Trophoblast cell (in vitro differentiated cells and primary cell): ENCODE measurements at regions not wholly inside any gene's neighbourhood (a gene's known extent, or its start where the extent isn't known, plus 50 kb on each side); places are given as distances from the start of the nearest gene placed in this dataset.
"Not testable (repeated sequence)": the region's sequence is repeated elsewhere in the genome, so short reads cannot be mapped to it uniquely, and the experiment has no call there.

ENCODE experiments used
- DNase-seq, 2 donors: peaks; one replicate each; pipeline ENCODE4 v3.0.0-alpha.2; 2016
- H2AFZ ChIP-seq: 2 replicates; pipeline ENCODE4 v1.6.1; 2013; ENCODE audit warnings: low read length, moderate library complexity, mild to moderate bottlenecking; ENCODE audit not compliant: insufficient read depth, poor library complexity
- H2AK5ac ChIP-seq: 2 replicates; pipeline ENCODE4 v1.6.1; 2013; ENCODE audit warnings: mild to moderate bottlenecking, low read length
- H2BK120ac ChIP-seq: 2 replicates; pipeline ENCODE4 v1.6.1; 2013; ENCODE audit warnings: low read length, mild to moderate bottlenecking, moderate library complexity; ENCODE audit not compliant: insufficient read depth, poor library complexity
- H2BK12ac ChIP-seq: 2 replicates; pipeline ENCODE4 v1.6.1; 2013; ENCODE audit warnings: mild to moderate bottlenecking, low read length, moderate library complexity
- H2BK5ac ChIP-seq: 2 replicates; pipeline ENCODE4 v1.6.1; 2013; ENCODE audit warnings: low read length, low read depth, moderate library complexity, mild to moderate bottlenecking; ENCODE audit not compliant: poor library complexity
- H3K14ac ChIP-seq: 2 replicates; pipeline ENCODE4 v1.6.1; 2013; ENCODE audit warnings: mild to moderate bottlenecking, low read length
- H3K18ac ChIP-seq: 2 replicates; pipeline ENCODE4 v1.6.1; 2013; ENCODE audit warnings: mild to moderate bottlenecking, low read length
- H3K23ac ChIP-seq: 2 replicates; pipeline ENCODE4 v1.6.1; 2013; ENCODE audit warnings: low read length
- H3K27ac ChIP-seq: 2 replicates; pipeline ENCODE4 v1.5.1; 2013; ENCODE audit warnings: low read depth, mild to moderate bottlenecking, inconsistent platforms, low read length, moderate library complexity
- H3K27me3 ChIP-seq: 2 replicates; pipeline ENCODE4 v1.6.1; 2013; ENCODE audit warnings: inconsistent platforms, mild to moderate bottlenecking, low read length, moderate library complexity; ENCODE audit not compliant: insufficient read depth
- H3K36me3 ChIP-seq, 2 experiments: 1 replicate in 1 of 2; 2 replicates in 1 of 2; pipeline ENCODE4 v1.6.1; 2013; ENCODE audit warnings: low read length in 2 of 2, mild to moderate bottlenecking in 2 of 2, moderate library complexity in 1 of 2; ENCODE audit not compliant: insufficient read depth in 2 of 2, control insufficient read depth in 1 of 2
- H3K4ac ChIP-seq: 2 replicates; pipeline ENCODE4 v1.6.1; 2013; ENCODE audit warnings: low read depth, mild to moderate bottlenecking, low read length, moderate library complexity
- H3K4me1 ChIP-seq, 2 experiments: 1 replicate in 1 of 2; 2 replicates in 1 of 2; pipeline ENCODE4 v1.6.1; 2013; ENCODE audit warnings: low read length in 2 of 2, mild to moderate bottlenecking in 2 of 2, moderate library complexity in 1 of 2; ENCODE audit not compliant: insufficient read depth in 2 of 2, control insufficient read depth in 1 of 2
- H3K4me2 ChIP-seq: 2 replicates; pipeline ENCODE4 v1.6.1; 2013; ENCODE audit warnings: inconsistent platforms, mild to moderate bottlenecking, low read length, moderate library complexity
- H3K4me3 ChIP-seq: 2 replicates; pipeline ENCODE4 v1.5.1; 2013; ENCODE audit warnings: mild to moderate bottlenecking, low read depth, low read length, inconsistent platforms
- H3K79me1 ChIP-seq: one replicate; pipeline ENCODE4 v1.6.1; 2013; ENCODE audit warnings: low read length
- H3K79me2 ChIP-seq: 2 replicates; pipeline ENCODE4 v1.6.1; 2013; ENCODE audit warnings: low read length, mild to moderate bottlenecking; ENCODE audit not compliant: control insufficient read depth, insufficient read depth, poor library complexity
- H3K9ac ChIP-seq: 2 replicates; pipeline ENCODE4 v1.6.1; 2013; ENCODE audit warnings: mild to moderate bottlenecking, low read length
- H3K9me3 ChIP-seq: 2 replicates; pipeline ENCODE4 v1.6.1; 2013; ENCODE audit warnings: low read depth, mild to moderate bottlenecking, control low read depth, inconsistent platforms, low read length; ENCODE audit not compliant: insufficient read depth
- H4K12ac ChIP-seq: 2 replicates; pipeline ENCODE4 v1.6.1; 2013; ENCODE audit warnings: low read depth, mild to moderate bottlenecking, low read length, moderate library complexity
- H4K8ac ChIP-seq: 2 replicates; pipeline ENCODE4 v1.6.1; 2013; ENCODE audit warnings: low read depth, mild to moderate bottlenecking, low read length, moderate library complexity
- H4K91ac ChIP-seq: one replicate; pipeline ENCODE4 v1.6.1; 2013; ENCODE audit warnings: low read depth, mild to moderate bottlenecking, low read length, moderate library complexity
- WGBS: extraction: QIAGEN DNeasy Blood & Tissue Kit; methylation state at CpG from one replicate; pipeline ENCODE4 v1.1.7; 2013; ENCODE audit warnings: missing lambda C conversion rate; ENCODE audit not compliant: insufficient read length, insufficient coverage; ENCODE audit errors: extremely low coverage; 5-methylcytosine and 5-hydroxymethylcytosine counted together

DNA sequence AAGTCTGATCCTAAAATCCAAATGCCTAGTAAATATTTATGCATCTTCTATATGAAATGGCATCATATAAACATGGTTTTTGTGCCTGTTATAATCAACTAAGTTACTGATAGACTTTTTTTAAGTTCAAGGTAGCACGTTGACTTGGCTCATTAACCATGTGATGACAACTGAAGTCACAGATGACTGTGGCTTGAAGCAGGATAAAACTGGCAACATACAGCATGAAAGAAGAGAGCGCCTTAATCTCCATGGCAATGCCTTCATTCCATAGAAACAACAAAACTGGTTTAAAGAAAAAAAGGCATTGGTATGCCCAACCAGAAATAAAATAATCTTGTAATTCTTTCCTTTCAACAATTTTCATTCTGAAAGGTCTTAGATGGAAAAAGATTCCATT, 188.9 kb upstream of the CDK1 start:
- no peak overlapping the region for H2AK5ac ChIP-seq
- H3K79me2 ChIP-seq: no peaks in the 10 kb centered on the region
- no peak overlapping the region for H4K91ac ChIP-seq
- H3K79me1 ChIP-seq: no peaks in the 10 kb centered on the region
- no peak overlapping the region for H3K14ac ChIP-seq
- no peak overlapping the region for H3K23ac ChIP-seq
- no peak overlapping the region for H2BK120ac ChIP-seq
- no peaks in the 10 kb centered on the region for H3K36me3 ChIP-seq
- no peaks in the 10 kb centered on the region for H3K9me3 ChIP-seq
- H3K4me3 ChIP-seq: no peak overlapping the region
- no peak overlapping the region for H2AFZ ChIP-seq
- no peak overlapping the region for H4K8ac ChIP-seq
- H4K12ac ChIP-seq: no peak overlapping the region
- no peak overlapping the region for H2BK5ac ChIP-seq
- no peak overlapping the region for H3K18ac ChIP-seq
- H3K4me2 ChIP-seq: no peak overlapping the region
- H3K27me3 ChIP-seq: no peaks in the 10 kb centered on the region
- H3K4me1 ChIP-seq: no peaks in the 10 kb centered on the region
- no peak for DNase-seq
- no CpG with 5 or more reads among the region's 2 CpGs for WGBS
- H3K27ac ChIP-seq: no peak overlapping the region
- no peak overlapping the region for H3K4ac ChIP-seq
- no peak overlapping the region for H3K9ac ChIP-seq
- no peak overlapping the region for H2BK12ac ChIP-seq

DNA sequence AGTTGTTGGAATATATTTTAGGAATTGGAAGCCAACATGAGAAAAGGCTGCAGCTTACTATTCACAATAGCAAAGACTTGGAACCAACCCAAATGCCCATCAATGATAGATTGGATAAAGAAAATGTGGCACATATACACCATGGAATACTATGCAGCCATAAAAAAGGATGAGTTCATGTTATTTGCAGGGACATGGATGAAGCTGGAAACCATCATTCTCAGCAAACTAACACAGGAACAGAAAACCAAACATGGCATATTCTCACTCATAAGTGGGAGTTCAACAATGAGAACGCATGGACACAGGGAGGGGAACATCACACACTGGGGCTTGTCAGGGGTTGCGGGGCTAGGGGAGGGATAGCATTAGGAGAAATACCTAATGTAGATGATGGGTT, 192.1 kb upstream of the ANK3 start:
- not testable (repeated sequence) for H3K4me2 ChIP-seq

DNA sequence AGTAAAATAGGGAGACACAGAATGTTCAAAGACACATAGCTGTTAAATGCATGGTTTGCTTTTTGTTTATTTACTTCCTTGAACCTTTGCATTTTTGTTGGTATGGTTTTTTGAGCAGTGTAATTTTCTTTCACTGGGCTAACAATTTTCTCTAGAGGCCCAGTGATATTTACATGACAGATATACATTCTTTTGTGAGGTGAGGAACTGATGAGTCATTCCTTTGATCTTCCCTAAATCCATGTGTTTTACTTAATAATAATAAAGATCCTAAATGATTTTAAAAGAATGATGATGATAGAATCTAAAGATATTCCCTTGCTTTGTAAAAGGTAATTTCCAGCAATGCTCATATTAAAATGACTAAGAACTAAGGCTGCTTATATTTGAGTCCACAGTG, 188.5 kb upstream of the ANK3 start:
- no peak overlapping the region for H3K27ac ChIP-seq

More for the DNA sequence above, 192.1 kb upstream of the ANK3 start:
- not testable (repeated sequence) for H3K27me3 ChIP-seq, H3K79me2 ChIP-seq, H3K14ac ChIP-seq, H4K12ac ChIP-seq, H2AK5ac ChIP-seq, H3K9me3 ChIP-seq, H3K4me3 ChIP-seq, H3K79me1 ChIP-seq, H3K4me1 ChIP-seq, H3K23ac ChIP-seq, H4K91ac ChIP-seq, DNase-seq, H3K27ac ChIP-seq, H2BK12ac ChIP-seq, H2AFZ ChIP-seq, H3K36me3 ChIP-seq, H2BK120ac ChIP-seq, H4K8ac ChIP-seq, H3K9ac ChIP-seq, H3K4ac ChIP-seq, H3K18ac ChIP-seq, H2BK5ac ChIP-seq
- no CpG with 5 or more reads among the region's 2 CpGs for WGBS

GRCh38 chr10:60576130-60577069, 186.7 kb upstream of the ANK3 start:
- H3K23ac ChIP-seq: no peak overlapping the region

More for the DNA sequence above, 188.5 kb upstream of the ANK3 start:
- no peak overlapping the region for H3K4ac ChIP-seq
- H3K79me2 ChIP-seq: no peaks in the 10 kb centered on the region
- H3K79me1 ChIP-seq: no peaks in the 10 kb centered on the region
- no peak overlapping the region for H4K12ac ChIP-seq
- H2AK5ac ChIP-seq: no peak overlapping the region
- H4K8ac ChIP-seq: no peak overlapping the region
- H3K23ac ChIP-seq: no peak overlapping the region
- H3K36me3 ChIP-seq: no peaks in the 10 kb centered on the region
- no peak overlapping the region for H3K4me2 ChIP-seq
- no peak overlapping the region for H4K91ac ChIP-seq
- H3K27me3 ChIP-seq: no peaks in the 10 kb centered on the region
- no peak overlapping the region for H3K14ac ChIP-seq
- H2BK120ac ChIP-seq: no peak overlapping the region
- peak in 1 of 2 donors; percentile 5 for DNase-seq
- H3K4me3 ChIP-seq: no peak overlapping the region
- no peak overlapping the region for H2BK12ac ChIP-seq
- no peak overlapping the region for H2BK5ac ChIP-seq
- no peaks in the 10 kb centered on the region for H3K4me1 ChIP-seq
- no peak overlapping the region for H2AFZ ChIP-seq
- no peak overlapping the region for H3K18ac ChIP-seq
- H3K9me3 ChIP-seq: no peaks in the 10 kb centered on the region
- no peak overlapping the region for H3K9ac ChIP-seq

More at GRCh38 chr10:60576130-60577069, 186.7 kb upstream of the ANK3 start:
- no peak overlapping the region for H3K18ac ChIP-seq
- H4K8ac ChIP-seq: no peak overlapping the region
- H2BK5ac ChIP-seq: no peak overlapping the region
- H3K27ac ChIP-seq: no peak overlapping the region
- no peak overlapping the region for H2AFZ ChIP-seq
- H4K91ac ChIP-seq: no peak overlapping the region
- DNase-seq: no peak
- H2BK12ac ChIP-seq: no peak overlapping the region
- no peak overlapping the region for H4K12ac ChIP-seq
- WGBS: no CpG with 5 or more reads among the region's 6 CpGs
- no peaks in the 10 kb centered on the region for H3K27me3 ChIP-seq
- H3K79me1 ChIP-seq: no peaks in the 10 kb centered on the region
- H3K36me3 ChIP-seq: no peaks in the 10 kb centered on the region
- no peak overlapping the region for H2BK120ac ChIP-seq
- H3K79me2 ChIP-seq: no peaks in the 10 kb centered on the region
- no peak overlapping the region for H3K4ac ChIP-seq
- H3K9ac ChIP-seq: no peak overlapping the region
- H3K9me3 ChIP-seq: no peaks in the 10 kb centered on the region
- H3K4me1 ChIP-seq: no peaks in the 10 kb centered on the region
- no peak overlapping the region for H3K4me2 ChIP-seq
- H2AK5ac ChIP-seq: no peak overlapping the region
- no peak overlapping the region for H3K14ac ChIP-seq
- H3K4me3 ChIP-seq: no peak overlapping the region
